Body of pancreas (tissue), 4 donors: ENCODE measurements at regions not wholly inside any gene's neighbourhood (a gene's known extent, or its start where the extent isn't known, plus 50 kb on each side); places are given as distances from the start of the nearest gene placed in this dataset.

ENCODE experiments used
- POLR2A ChIP-seq, 3 donors: fragments of 450-650 bp; IDR thresholded peaks; one replicate each; pipeline ENCODE4 v1.6.1; 2016; ENCODE audit warnings: antibody characterized with exemption in 3 of 3, mild to moderate bottlenecking in 2 of 3
- TF ChIP-seq, protein P1 (sequence below), 7 experiments: fragments of 450-650 bp in 4 of 7; fragments of 200-600 bp in 3 of 7; sonication (generic) in 3 of 7; IDR thresholded peaks; one replicate each; pipeline ENCODE4 v1.5.1; 2016 to 2019; ENCODE audit warnings: antibody characterized with exemption in 7 of 7

GRCh38 chr11:26112264-26112663, 219.7 kb upstream of the ANO3 start:
- TF ChIP-seq, protein P1, sequence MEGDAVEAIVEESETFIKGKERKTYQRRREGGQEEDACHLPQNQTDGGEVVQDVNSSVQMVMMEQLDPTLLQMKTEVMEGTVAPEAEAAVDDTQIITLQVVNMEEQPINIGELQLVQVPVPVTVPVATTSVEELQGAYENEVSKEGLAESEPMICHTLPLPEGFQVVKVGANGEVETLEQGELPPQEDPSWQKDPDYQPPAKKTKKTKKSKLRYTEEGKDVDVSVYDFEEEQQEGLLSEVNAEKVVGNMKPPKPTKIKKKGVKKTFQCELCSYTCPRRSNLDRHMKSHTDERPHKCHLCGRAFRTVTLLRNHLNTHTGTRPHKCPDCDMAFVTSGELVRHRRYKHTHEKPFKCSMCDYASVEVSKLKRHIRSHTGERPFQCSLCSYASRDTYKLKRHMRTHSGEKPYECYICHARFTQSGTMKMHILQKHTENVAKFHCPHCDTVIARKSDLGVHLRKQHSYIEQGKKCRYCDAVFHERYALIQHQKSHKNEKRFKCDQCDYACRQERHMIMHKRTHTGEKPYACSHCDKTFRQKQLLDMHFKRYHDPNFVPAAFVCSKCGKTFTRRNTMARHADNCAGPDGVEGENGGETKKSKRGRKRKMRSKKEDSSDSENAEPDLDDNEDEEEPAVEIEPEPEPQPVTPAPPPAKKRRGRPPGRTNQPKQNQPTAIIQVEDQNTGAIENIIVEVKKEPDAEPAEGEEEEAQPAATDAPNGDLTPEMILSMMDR (IDR thresholded peaks at IDR 0.05): no peak
- no peak for TF ChIP-seq POLR2A (IDR thresholded peaks at IDR 0.05)
